ENCODE measurements at regions not wholly inside any gene's neighbourhood (a gene's known extent, or its start where the extent isn't known, plus 50 kb on each side); places are given as distances from the start of the nearest gene placed in this dataset.
"Not testable (repeated sequence)": the region's sequence is repeated elsewhere in the genome, so short reads cannot be mapped to it uniquely, and the experiment has no call there.

DNA sequence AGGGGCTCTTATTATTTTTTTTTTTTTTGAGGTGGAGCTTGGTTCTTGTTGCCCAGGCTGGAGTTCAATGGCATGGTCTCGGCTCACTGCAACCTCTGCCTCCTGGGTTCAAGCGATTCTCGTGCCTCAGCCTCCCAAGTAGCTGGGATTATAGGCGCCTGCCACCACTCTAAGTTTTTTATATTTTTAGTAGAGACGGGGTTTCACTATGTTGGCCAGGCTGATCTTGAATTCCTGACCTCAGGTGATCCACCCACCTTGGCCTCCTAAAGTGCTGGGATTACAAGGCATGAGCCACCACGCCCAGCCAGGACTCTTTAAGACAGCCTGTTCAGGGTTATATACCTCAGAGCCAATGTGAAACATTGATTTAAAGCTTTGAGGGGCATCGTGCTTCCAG is 669.7 kb upstream of the TPTE start:
- TF ChIP-seq, protein P1, sequence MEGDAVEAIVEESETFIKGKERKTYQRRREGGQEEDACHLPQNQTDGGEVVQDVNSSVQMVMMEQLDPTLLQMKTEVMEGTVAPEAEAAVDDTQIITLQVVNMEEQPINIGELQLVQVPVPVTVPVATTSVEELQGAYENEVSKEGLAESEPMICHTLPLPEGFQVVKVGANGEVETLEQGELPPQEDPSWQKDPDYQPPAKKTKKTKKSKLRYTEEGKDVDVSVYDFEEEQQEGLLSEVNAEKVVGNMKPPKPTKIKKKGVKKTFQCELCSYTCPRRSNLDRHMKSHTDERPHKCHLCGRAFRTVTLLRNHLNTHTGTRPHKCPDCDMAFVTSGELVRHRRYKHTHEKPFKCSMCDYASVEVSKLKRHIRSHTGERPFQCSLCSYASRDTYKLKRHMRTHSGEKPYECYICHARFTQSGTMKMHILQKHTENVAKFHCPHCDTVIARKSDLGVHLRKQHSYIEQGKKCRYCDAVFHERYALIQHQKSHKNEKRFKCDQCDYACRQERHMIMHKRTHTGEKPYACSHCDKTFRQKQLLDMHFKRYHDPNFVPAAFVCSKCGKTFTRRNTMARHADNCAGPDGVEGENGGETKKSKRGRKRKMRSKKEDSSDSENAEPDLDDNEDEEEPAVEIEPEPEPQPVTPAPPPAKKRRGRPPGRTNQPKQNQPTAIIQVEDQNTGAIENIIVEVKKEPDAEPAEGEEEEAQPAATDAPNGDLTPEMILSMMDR (IDR thresholded peaks at IDR 0.05; ENCODE audit: insufficient read depth, low read length, poor library complexity, severe bottlenecking) = not testable (repeated sequence)
- not testable (repeated sequence) for TF ChIP-seq EZH2phosphoT487 (conservative IDR thresholded peaks at IDR 0.05; ENCODE audit: low read length)
